Mammary epithelial cell (primary cell): ENCODE measurements at regions not wholly inside any gene's neighbourhood (a gene's known extent, or its start where the extent isn't known, plus 50 kb on each side); places are given as distances from the start of the nearest gene placed in this dataset.

Experiments used
- CTCF ChIP-seq, 2 donors: IDR thresholded peaks in 1 of 2; conservative IDR thresholded peaks in 1 of 2; 2 replicates each; pipeline ENCODE4 v1.5.1; 2011 to 2012; ENCODE audit warnings: inconsistent platforms in 2 of 2, low read length in 2 of 2, mild to moderate bottlenecking in 2 of 2, control low read depth in 1 of 2, low read depth in 1 of 2; ENCODE audit not compliant: insufficient read depth in 1 of 2; ENCODE audit errors: extremely low read depth in 1 of 2
- EZH2 ChIP-seq: IDR thresholded peaks from 2 replicates; pipeline ENCODE4 v1.6.1; 2012; ENCODE audit warnings: low read length, inconsistent platforms, borderline replicate concordance

GRCh38 chr5:152595405-152595804 is 190.3 kb upstream of the NMUR2 start:
- TF ChIP-seq CTCF (conservative IDR thresholded peaks at IDR 0.05 in 1 of 2, IDR thresholded peaks at IDR 0.05 in 1 of 2; ENCODE audit: extremely low read depth in 1 of 2, insufficient read depth in 1 of 2, low read depth in 1 of 2, low read length in 2 of 2), result no peak
- no peak for TF ChIP-seq EZH2
